ENCODE measurements at regions not wholly inside any gene's neighbourhood (a gene's known extent, or its start where the extent isn't known, plus 50 kb on each side); places are given as distances from the start of the nearest gene placed in this dataset.

GRCh38 chr3:107028086-107028485 lies 349.2 kb upstream of the CCDC54 start:
- TF ChIP-seq CTCF (IDR thresholded peaks at IDR 0.05) (no peak), ZFX (IDR thresholded peaks at IDR 0.05; ENCODE audit: borderline replicate concordance) (no peak)

Measured in 22Rv1 (cell line).